Activated CD8-positive, alpha-beta T cell treated with anti-CD3 and anti-CD28 coated beads for 36 hours (primary cell): ENCODE measurements at regions not wholly inside any gene's neighbourhood (a gene's known extent, or its start where the extent isn't known, plus 50 kb on each side); places are given as distances from the start of the nearest gene placed in this dataset.

ENCODE experiments used
- ATAC-seq: fragments of 200-7000 bp; cut with Tn5 transposase; one replicate; pipeline ENCODE4 v1.10.0; 2021; ENCODE audit warnings: mild to moderate bottlenecking, moderate library complexity
- CTCF ChIA-PET: fragments of 350-600 bp; sonication (Branson Sonifier 250); formaldehyde crosslinking; loops from one replicate; lab custom pipeline; 2021; ENCODE audit warnings: antibody characterized with exemption; lab: Charles Lee
- POLR2A ChIA-PET: fragments of 350-600 bp; sonication (Branson Sonifier 250); formaldehyde crosslinking; loops from one replicate; lab custom pipeline; 2021; ENCODE audit warnings: antibody characterized with exemption; lab: Charles Lee
- DNase-seq: peaks from one replicate; pipeline ENCODE4 v3.0.0-alpha.2; 2020
- H3K27ac Mint-ChIP-seq: one replicate; pipeline ENCODE4 v1.8.0; 2021; ENCODE audit warnings: mild to moderate bottlenecking, mixed read lengths
- H3K27me3 Mint-ChIP-seq: one replicate; pipeline ENCODE4 v1.8.0; 2021; ENCODE audit warnings: mixed read lengths
- H3K36me3 Mint-ChIP-seq: one replicate; pipeline ENCODE4 v1.8.0; 2021; ENCODE audit warnings: low read depth, mixed read lengths
- H3K4me1 Mint-ChIP-seq: one replicate; pipeline ENCODE4 v1.8.0; 2021; ENCODE audit warnings: low read depth, mixed read lengths
- H3K4me3 Mint-ChIP-seq: one replicate; pipeline ENCODE4 v1.8.0; 2021; ENCODE audit warnings: mild to moderate bottlenecking, moderate library complexity, mixed read lengths
- H3K9me3 Mint-ChIP-seq: one replicate; pipeline ENCODE4 v1.8.0; 2021; ENCODE audit warnings: mixed read lengths
- intact Hi-C: fragments of 100-400 bp; cut with micrococcal nuclease; formaldehyde crosslinking; loops from one replicate; pipeline ENCODE4 v1.10.0; 2022
- TF ChIP-seq, protein P1 (sequence below): fragments of 200-600 bp; IDR thresholded peaks from one replicate; pipeline ENCODE4 v1.8.0; 2022; ENCODE audit warnings: antibody characterized with exemption, mild to moderate bottlenecking

DNA sequence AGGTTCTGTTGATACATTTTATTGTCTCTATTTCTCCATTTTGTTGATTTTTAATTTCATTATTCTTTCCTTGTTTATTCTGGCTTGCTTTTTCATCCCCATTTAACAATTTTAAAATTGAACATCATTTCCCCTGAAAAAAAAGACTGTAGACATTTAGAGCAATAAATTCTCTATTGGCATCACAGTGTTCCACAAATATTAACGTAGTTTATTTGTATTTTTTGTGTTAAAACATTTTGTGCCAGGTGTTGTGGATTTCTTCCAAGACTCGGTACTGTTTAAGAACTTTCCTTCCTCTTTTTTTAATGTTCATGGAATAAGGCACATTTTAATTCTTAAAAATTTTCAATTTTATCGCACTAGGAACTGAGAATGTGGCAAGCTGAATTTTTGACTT, 156.1 kb upstream of the NPY start:
- ChIA-PET CTCF (no interaction called here), POLR2A (no interaction called here)
- DNase-seq (no peak), ATAC-seq (no peak)
- H3K36me3 Mint-ChIP-seq: no peaks in the 10 kb centered on the region
- no peak overlapping the region for H3K4me3 Mint-ChIP-seq
- no peaks in the 10 kb centered on the region for H3K4me1 Mint-ChIP-seq
- TF ChIP-seq, protein P1, sequence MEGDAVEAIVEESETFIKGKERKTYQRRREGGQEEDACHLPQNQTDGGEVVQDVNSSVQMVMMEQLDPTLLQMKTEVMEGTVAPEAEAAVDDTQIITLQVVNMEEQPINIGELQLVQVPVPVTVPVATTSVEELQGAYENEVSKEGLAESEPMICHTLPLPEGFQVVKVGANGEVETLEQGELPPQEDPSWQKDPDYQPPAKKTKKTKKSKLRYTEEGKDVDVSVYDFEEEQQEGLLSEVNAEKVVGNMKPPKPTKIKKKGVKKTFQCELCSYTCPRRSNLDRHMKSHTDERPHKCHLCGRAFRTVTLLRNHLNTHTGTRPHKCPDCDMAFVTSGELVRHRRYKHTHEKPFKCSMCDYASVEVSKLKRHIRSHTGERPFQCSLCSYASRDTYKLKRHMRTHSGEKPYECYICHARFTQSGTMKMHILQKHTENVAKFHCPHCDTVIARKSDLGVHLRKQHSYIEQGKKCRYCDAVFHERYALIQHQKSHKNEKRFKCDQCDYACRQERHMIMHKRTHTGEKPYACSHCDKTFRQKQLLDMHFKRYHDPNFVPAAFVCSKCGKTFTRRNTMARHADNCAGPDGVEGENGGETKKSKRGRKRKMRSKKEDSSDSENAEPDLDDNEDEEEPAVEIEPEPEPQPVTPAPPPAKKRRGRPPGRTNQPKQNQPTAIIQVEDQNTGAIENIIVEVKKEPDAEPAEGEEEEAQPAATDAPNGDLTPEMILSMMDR: no peak
- H3K27me3 Mint-ChIP-seq: peaks cover 10% of the 10 kb centered on the region
- no peaks in the 10 kb centered on the region for H3K9me3 Mint-ChIP-seq
- H3K27ac Mint-ChIP-seq: no peak overlapping the region
- intact Hi-C loops: no loop called here

DNA sequence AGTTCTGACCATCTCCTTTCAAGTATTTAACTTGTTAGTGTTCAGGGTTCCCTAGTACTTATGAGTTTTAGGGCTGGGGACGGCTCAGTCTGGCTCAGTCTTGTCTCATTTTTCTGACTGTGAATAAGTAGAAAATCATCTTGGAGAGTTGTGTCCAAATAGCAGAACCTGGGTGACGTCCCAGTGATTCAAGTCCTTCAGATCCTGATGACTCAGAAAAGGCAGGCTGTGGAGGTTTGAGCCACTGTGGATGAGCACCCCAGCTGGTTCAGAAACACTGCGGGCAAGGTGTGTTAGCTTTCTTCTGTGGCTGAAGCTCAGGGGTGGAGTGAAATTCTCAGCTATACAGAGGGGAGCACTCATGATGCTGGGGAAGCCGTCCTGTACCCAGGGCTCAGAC, 154.4 kb upstream of the NPY start:
- TF ChIP-seq, protein P1: no peak
- ChIA-PET CTCF (no interaction called here), POLR2A (no interaction called here)
- Mint-ChIP-seq H3K27me3 (peaks cover 13% of the 10 kb centered on the region), H3K9me3 (no peaks in the 10 kb centered on the region), H3K4me1 (peaks cover 4% of the 10 kb centered on the region), H3K36me3 (no peaks in the 10 kb centered on the region), H3K4me3 (no peak overlapping the region), H3K27ac (no peak overlapping the region)
- no peak for DNase-seq
- ATAC-seq: no peak
- intact Hi-C loops: no loop called here

DNA sequence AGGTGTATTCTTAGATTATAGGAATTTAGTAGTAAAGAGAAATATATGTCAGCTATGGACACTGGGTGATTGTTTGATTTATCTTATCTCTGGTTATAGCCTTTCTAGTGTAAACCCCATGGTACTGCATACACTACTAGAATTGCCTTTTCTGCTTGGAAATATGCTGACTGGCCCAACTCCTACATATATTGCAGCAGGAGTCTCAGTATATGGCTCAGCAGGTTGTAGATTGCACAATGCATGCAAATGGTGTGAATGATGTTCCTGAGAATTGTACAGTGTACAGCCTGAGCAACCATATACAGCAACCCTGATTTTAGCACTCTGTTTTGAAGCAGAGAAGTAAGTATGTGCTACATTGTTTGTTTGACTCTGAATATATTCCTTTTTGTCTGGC, 153.4 kb upstream of the NPY start:
- Mint-ChIP-seq H3K4me3 (no peak overlapping the region), H3K27me3 (peaks cover 17% of the 10 kb centered on the region), H3K9me3 (no peaks in the 10 kb centered on the region), H3K27ac (no peak overlapping the region), H3K36me3 (no peaks in the 10 kb centered on the region), H3K4me1 (peaks cover 4% of the 10 kb centered on the region)
- ATAC-seq: no peak
- TF ChIP-seq, protein P1: no peak
- intact Hi-C loops: loop anchor here (10.0 kb wide), 1 partner anchor 64 kb away; no protein-coding TSS in a partner anchor
- ChIA-PET POLR2A (no interaction called here), CTCF (no interaction called here)
- no peak for DNase-seq

DNA sequence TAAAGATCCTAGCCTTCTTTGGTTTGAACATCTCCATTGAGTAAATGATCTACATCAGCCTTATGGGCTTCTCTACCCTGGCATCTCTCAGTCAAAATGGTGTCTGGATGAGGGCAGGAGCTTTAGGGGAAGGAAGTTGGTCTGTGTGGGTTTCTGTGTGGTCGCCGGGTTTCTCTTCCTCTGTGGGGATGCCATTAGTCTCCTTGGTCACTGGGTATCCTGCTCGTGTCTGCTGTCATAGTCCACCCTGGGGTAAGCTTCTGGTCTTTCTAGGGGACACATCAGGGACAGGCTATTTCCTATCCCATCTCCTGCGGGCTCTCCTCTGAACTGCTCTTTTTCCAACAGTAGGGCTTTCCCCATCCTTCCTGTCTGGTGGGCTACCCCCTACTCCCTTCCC, 150.3 kb upstream of the NPY start:
- Mint-ChIP-seq H3K9me3 (no peaks in the 10 kb centered on the region), H3K4me1 (peaks cover 4% of the 10 kb centered on the region), H3K27ac (no peak overlapping the region), H3K4me3 (no peak overlapping the region), H3K27me3 (peaks cover 15% of the 10 kb centered on the region), H3K36me3 (no peaks in the 10 kb centered on the region)
- CTCF ChIA-PET: no interaction called here
- TF ChIP-seq, protein P1: no peak
- POLR2A ChIA-PET: no interaction called here
- intact Hi-C loops: loop anchor here (10.0 kb wide), 1 partner anchor 61 kb away; no protein-coding TSS in a partner anchor
- ATAC-seq (no peak), DNase-seq (no peak)

DNA sequence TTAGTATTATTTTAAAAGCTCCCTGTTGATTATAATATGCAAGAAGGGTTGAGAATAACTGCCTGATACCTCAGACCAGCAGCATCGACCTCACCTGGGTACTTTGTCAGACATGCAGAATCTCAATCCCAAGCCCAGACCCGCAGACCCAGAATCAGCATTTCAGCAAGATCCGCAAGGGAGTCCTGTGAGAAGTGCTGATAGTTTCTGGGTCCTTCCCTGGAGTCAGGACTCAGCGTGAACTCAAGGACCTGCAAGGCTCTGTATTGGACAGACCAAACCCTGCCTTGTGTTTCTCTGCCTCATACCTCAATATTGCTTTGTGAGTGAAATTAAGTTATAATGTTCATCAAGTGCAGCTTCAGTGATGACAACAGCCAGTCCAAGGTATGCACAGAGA, 149.5 kb upstream of the NPY start:
- CTCF ChIA-PET: no interaction called here
- no peaks in the 10 kb centered on the region for H3K36me3 Mint-ChIP-seq

More for the DNA sequence above, 149.5 kb upstream of the NPY start:
- H3K4me3 Mint-ChIP-seq: no peak overlapping the region
- ATAC-seq (no peak), DNase-seq (no peak)
- TF ChIP-seq, protein P1: no peak
- no peak overlapping the region for H3K27ac Mint-ChIP-seq
- POLR2A ChIA-PET: no interaction called here
- H3K27me3 Mint-ChIP-seq: peaks cover 15% of the 10 kb centered on the region
- intact Hi-C loops: loop anchor here (10.0 kb wide), 1 partner anchor 60 kb away; no protein-coding TSS in a partner anchor
- peaks cover 4% of the 10 kb centered on the region for H3K4me1 Mint-ChIP-seq
- H3K9me3 Mint-ChIP-seq: no peaks in the 10 kb centered on the region
